H9 (cell line): ENCODE measurements at regions not wholly inside any gene's neighbourhood (a gene's known extent, or its start where the extent isn't known, plus 50 kb on each side); places are given as distances from the start of the nearest gene placed in this dataset.

Source experiments
- DNase-seq: peaks from one replicate; pipeline ENCODE4 v3.0.0-alpha.2; 2017
- H2AFZ ChIP-seq: one replicate; pipeline ENCODE4 v1.6.1; 2013; ENCODE audit warnings: mild to moderate bottlenecking, low read length, control low read depth, moderate library complexity
- H2AK5ac ChIP-seq: 2 replicates; pipeline ENCODE4 v1.6.1; 2013; ENCODE audit warnings: low read length, control low read depth, mixed read lengths; ENCODE audit not compliant: insufficient read length
- H2BK120ac ChIP-seq: one replicate; pipeline ENCODE4 v1.6.1; 2013; ENCODE audit warnings: low read depth, mild to moderate bottlenecking, low read length, control low read depth, inconsistent platforms; ENCODE audit not compliant: poor library complexity, severe bottlenecking
- H2BK12ac ChIP-seq: 2 replicates; pipeline ENCODE4 v1.6.1; 2013; ENCODE audit warnings: low read length, control low read depth, mixed read lengths, low read depth; ENCODE audit not compliant: insufficient read length
- H2BK15ac ChIP-seq: 2 replicates; pipeline ENCODE4 v1.6.1; 2013; ENCODE audit warnings: low read depth, low read length, control low read depth
- H2BK20ac ChIP-seq: one replicate; pipeline ENCODE4 v1.6.1; 2013; ENCODE audit warnings: low read depth, mild to moderate bottlenecking, low read length, control low read depth, inconsistent platforms; ENCODE audit not compliant: poor library complexity, severe bottlenecking
- H2BK5ac ChIP-seq: 2 replicates; pipeline ENCODE4 v1.6.1; 2013; ENCODE audit warnings: low read length, control low read depth, mixed read lengths; ENCODE audit not compliant: insufficient read length
- H3K14ac ChIP-seq: 2 replicates; pipeline ENCODE4 v1.6.1; 2013; ENCODE audit warnings: low read length, control low read depth; ENCODE audit not compliant: insufficient read depth
- H3K18ac ChIP-seq: 2 replicates; pipeline ENCODE4 v1.6.1; 2013; ENCODE audit warnings: low read depth, mild to moderate bottlenecking, mixed read lengths, low read length, control low read depth; ENCODE audit not compliant: insufficient read length
- H3K23ac ChIP-seq: 2 replicates; pipeline ENCODE4 v1.6.1; 2013; ENCODE audit warnings: low read length, control low read depth, mixed read lengths, low read depth; ENCODE audit not compliant: insufficient read length
- H3K23me2 ChIP-seq: 2 replicates; pipeline ENCODE4 v1.6.1; 2013; ENCODE audit warnings: low read depth, mild to moderate bottlenecking, mixed read lengths, low read length, control low read depth; ENCODE audit not compliant: insufficient read length, poor library complexity, severe bottlenecking
- H3K27ac ChIP-seq: 2 replicates; pipeline ENCODE4 v1.5.1; 2013; ENCODE audit warnings: low read length, control low read depth, mixed read lengths, low read depth; ENCODE audit not compliant: insufficient read length
- H3K27me3 ChIP-seq: 2 replicates; pipeline ENCODE4 v1.6.1; 2013; ENCODE audit warnings: low read length, control low read depth, inconsistent platforms; ENCODE audit not compliant: insufficient read depth
- H3K4ac ChIP-seq: 2 replicates; pipeline ENCODE4 v1.6.1; 2013; ENCODE audit warnings: low read depth, mild to moderate bottlenecking, control low read depth, inconsistent platforms, low read length, moderate library complexity
- H3K4me1 ChIP-seq: 2 replicates; pipeline ENCODE4 v1.6.1; 2013; ENCODE audit warnings: low read length, control low read depth, inconsistent platforms; ENCODE audit not compliant: insufficient read depth
- H3K4me2 ChIP-seq: 2 replicates; pipeline ENCODE4 v1.6.1; 2013; ENCODE audit warnings: low read length, control low read depth, mixed read lengths; ENCODE audit not compliant: insufficient read length, insufficient read depth
- H3K56ac ChIP-seq: 2 replicates; pipeline ENCODE4 v1.6.1; 2013; ENCODE audit warnings: low read depth, mild to moderate bottlenecking, mixed read lengths, low read length, control low read depth; ENCODE audit not compliant: insufficient read length
- H3K79me1 ChIP-seq: 2 replicates; pipeline ENCODE4 v1.6.1; 2013; ENCODE audit warnings: low read depth, mild to moderate bottlenecking, moderate library complexity, low read length, control low read depth, inconsistent platforms; ENCODE audit not compliant: insufficient read depth, poor library complexity, severe bottlenecking
- H3K79me2 ChIP-seq: 2 replicates; pipeline ENCODE4 v1.6.1; 2013; ENCODE audit warnings: low read length, control low read depth, inconsistent platforms; ENCODE audit not compliant: insufficient read depth
- H3K9ac ChIP-seq: 2 replicates; pipeline ENCODE4 v1.6.1; 2013; ENCODE audit warnings: low read length, control low read depth, mixed read lengths; ENCODE audit not compliant: insufficient read length; ENCODE audit errors: extremely low read depth
- H3K9me3 ChIP-seq: one replicate; pipeline ENCODE4 v1.6.1; 2013; ENCODE audit warnings: low read depth, low read length, inconsistent platforms; ENCODE audit not compliant: control insufficient read depth
- H3T11ph ChIP-seq: one replicate; pipeline ENCODE4 v1.6.1; 2013; ENCODE audit warnings: mild to moderate bottlenecking, low read length, control low read depth, inconsistent platforms
- H4K20me1 ChIP-seq: one replicate; pipeline ENCODE4 v1.6.1; 2013; ENCODE audit not compliant: control insufficient read depth, insufficient read length, insufficient read depth
- H4K5ac ChIP-seq: 2 replicates; pipeline ENCODE4 v1.6.1; 2013; ENCODE audit warnings: low read depth, mild to moderate bottlenecking, mixed read lengths, low read length, control low read depth; ENCODE audit not compliant: insufficient read length
- H4K8ac ChIP-seq: replicated peaks from 2 replicates; pipeline ENCODE4 v1.6.1; 2013; ENCODE audit warnings: low read length, control low read depth, mixed read lengths, low read depth; ENCODE audit not compliant: insufficient read length
- H4K91ac ChIP-seq: 2 replicates; pipeline ENCODE4 v1.6.1; 2013; ENCODE audit warnings: low read depth, mild to moderate bottlenecking, moderate library complexity, mixed read lengths, low read length, control low read depth; ENCODE audit not compliant: insufficient read length
- H3K27ac Mint-ChIP-seq, 3 experiments: 2 replicates in 2 of 3; 3 replicates in 1 of 3; pipeline ENCODE4 v1.8.0; 2020 to 2021; ENCODE audit warnings: mixed read lengths in 3 of 3, mild to moderate bottlenecking in 1 of 3, moderate library complexity in 1 of 3
- H3K27me3 Mint-ChIP-seq: 2 replicates; pipeline ENCODE4 v1.8.0; 2021; ENCODE audit warnings: low read depth, mild to moderate bottlenecking, moderate library complexity, mixed read lengths
- H3K36me3 Mint-ChIP-seq, 3 experiments: 2 replicates in 2 of 3; 3 replicates in 1 of 3; pipeline ENCODE4 v1.8.0; 2020 to 2021; ENCODE audit warnings: low read depth in 3 of 3, mixed read lengths in 3 of 3; ENCODE audit not compliant: insufficient read depth in 1 of 3
- H3K4me1 Mint-ChIP-seq, 2 experiments: 2 replicates each; pipeline ENCODE4 v1.8.0; 2020; ENCODE audit warnings: mixed read lengths in 2 of 2
- H3K4me3 Mint-ChIP-seq, 2 experiments: 2 replicates in 1 of 2; 3 replicates in 1 of 2; pipeline ENCODE4 v1.8.0; 2020 to 2021; ENCODE audit warnings: mild to moderate bottlenecking in 2 of 2, mixed read lengths in 2 of 2, moderate library complexity in 1 of 2
- H3K9me3 Mint-ChIP-seq, 2 experiments: 2 replicates in 1 of 2; 3 replicates in 1 of 2; pipeline ENCODE4 v1.8.0; 2020; ENCODE audit warnings: mild to moderate bottlenecking in 2 of 2, mixed read lengths in 2 of 2, moderate library complexity in 1 of 2
- WGBS: extraction: QIAGEN DNeasy Blood & Tissue Kit; methylation state at CpG from one replicate; pipeline ENCODE4 v1.1.7; 2013; ENCODE audit warnings: missing lambda C conversion rate, low lambda C conversion rate, mixed read lengths; ENCODE audit not compliant: insufficient read length; ENCODE audit errors: extremely low coverage; 5-methylcytosine and 5-hydroxymethylcytosine counted together
- TF ChIP-seq, protein P1 (sequence below): fragments of 200-600 bp; sonication (generic); conservative IDR thresholded peaks from 3 replicates; pipeline ENCODE4 v1.8.0; 2021; ENCODE audit warnings: antibody characterized with exemption, mild to moderate bottlenecking

DNA sequence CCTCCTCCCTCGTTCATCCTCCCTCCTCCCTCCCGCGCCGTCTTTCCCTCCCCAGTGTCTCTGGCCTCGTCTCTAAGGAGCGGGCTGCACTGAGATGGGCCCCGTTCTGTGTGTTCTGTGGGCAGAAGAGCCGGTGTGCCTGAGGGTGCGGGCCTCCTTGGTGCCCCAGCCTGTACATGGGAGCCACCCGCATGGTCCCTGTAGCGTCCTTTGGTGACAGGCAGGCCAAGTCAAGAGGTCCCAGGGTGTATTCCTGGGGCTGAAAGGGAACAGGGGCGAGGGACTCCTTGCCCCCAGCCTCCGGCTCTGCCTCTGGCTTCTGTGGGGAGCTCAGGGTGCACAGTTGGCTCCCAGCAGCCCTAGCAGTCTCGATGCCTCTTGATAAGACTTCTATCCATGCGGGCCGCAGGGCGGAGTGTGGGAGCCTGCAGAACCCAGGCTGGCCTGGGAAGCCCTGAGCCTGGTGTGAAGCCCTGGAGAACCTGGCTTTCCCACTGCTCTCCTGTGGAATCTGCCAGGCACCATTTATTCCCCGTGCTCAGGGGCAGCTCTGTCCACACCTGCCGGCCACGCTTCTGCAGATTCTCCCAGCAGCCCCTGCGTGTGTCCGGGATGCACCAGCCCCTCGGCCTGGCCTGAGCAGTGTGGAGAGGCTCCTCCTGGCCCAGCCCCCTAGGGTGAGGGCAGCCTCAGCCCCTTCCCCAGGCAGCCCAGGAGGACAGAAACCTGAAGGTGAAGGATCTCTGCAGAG is 181.3 kb downstream of the KIF26A start:
- Histone ChIP-seq H2BK5ac (no peak overlapping the region), H4K8ac (no peak overlapping the region), H3K27ac (no peak overlapping the region), H3K27me3 (no peaks in the 10 kb centered on the region), H3K79me2 (no peaks in the 10 kb centered on the region), H4K91ac (no peak overlapping the region), H3K4me1 (no peaks in the 10 kb centered on the region), H3K9me3 (no peaks in the 10 kb centered on the region), H2AFZ (no peak overlapping the region), H2BK12ac (no peak overlapping the region), H3T11ph (no peak overlapping the region), H3K23ac (no peak overlapping the region), H2BK120ac (no peak overlapping the region), H3K14ac (no peak overlapping the region), H3K9ac (no peak overlapping the region), H3K18ac (no peak overlapping the region), H2BK20ac (no peak overlapping the region), H4K5ac (no peak overlapping the region), H3K23me2 (no peaks in the 10 kb centered on the region), H2BK15ac (no peak overlapping the region), H3K4me2 (no peak overlapping the region), H2AK5ac (no peak overlapping the region), H3K79me1 (no peaks in the 10 kb centered on the region), H3K56ac (no peak overlapping the region), H4K20me1 (no peaks in the 10 kb centered on the region), H3K4ac (no peak overlapping the region)
- Mint-ChIP-seq H3K27ac (peak overlapping the region in 1 of 3 experiments; percentile 31; a peak in 1 of 7 replicates), H3K4me1 (no peaks in the 10 kb centered on the region), H3K36me3 (no peaks in the 10 kb centered on the region), H3K9me3 (no peaks in the 10 kb centered on the region), H3K27me3 (no peaks in the 10 kb centered on the region; the same call in 1 of the 2 replicates), H3K4me3 (no peak overlapping the region)
- TF ChIP-seq, protein P1, sequence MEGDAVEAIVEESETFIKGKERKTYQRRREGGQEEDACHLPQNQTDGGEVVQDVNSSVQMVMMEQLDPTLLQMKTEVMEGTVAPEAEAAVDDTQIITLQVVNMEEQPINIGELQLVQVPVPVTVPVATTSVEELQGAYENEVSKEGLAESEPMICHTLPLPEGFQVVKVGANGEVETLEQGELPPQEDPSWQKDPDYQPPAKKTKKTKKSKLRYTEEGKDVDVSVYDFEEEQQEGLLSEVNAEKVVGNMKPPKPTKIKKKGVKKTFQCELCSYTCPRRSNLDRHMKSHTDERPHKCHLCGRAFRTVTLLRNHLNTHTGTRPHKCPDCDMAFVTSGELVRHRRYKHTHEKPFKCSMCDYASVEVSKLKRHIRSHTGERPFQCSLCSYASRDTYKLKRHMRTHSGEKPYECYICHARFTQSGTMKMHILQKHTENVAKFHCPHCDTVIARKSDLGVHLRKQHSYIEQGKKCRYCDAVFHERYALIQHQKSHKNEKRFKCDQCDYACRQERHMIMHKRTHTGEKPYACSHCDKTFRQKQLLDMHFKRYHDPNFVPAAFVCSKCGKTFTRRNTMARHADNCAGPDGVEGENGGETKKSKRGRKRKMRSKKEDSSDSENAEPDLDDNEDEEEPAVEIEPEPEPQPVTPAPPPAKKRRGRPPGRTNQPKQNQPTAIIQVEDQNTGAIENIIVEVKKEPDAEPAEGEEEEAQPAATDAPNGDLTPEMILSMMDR: no peak
- DNase-seq: no peak
- WGBS: no CpG with 5 or more reads among the region's 23 CpGs
